Thyroid gland (tissue), 4 donors: ENCODE measurements at regions not wholly inside any gene's neighbourhood (a gene's known extent, or its start where the extent isn't known, plus 50 kb on each side); places are given as distances from the start of the nearest gene placed in this dataset.

Source experiments
- DNase-seq, 2 donors: peaks; one replicate each; pipeline ENCODE4 v3.0.0-alpha.2; 2019
- H3K27ac ChIP-seq, 3 donors: fragments of 200-600 bp; sonication (generic); 1 replicate in 2 of 3; 2 replicates in 1 of 3; pipeline ENCODE4 v1.5.1; 2016 to 2019; ENCODE audit warnings: mild to moderate bottlenecking in 1 of 3, moderate library complexity in 1 of 3
- H3K27me3 ChIP-seq: fragments of 200-600 bp; sonication (generic); one replicate; pipeline ENCODE4 v1.5.1; 2019
- H3K36me3 ChIP-seq, 2 donors: fragments of 200-600 bp; sonication (generic); one replicate each; pipeline ENCODE4 v1.5.1; 2016 to 2019
- H3K4me1 ChIP-seq, 2 donors: fragments of 200-600 bp; sonication (generic); one replicate each; pipeline ENCODE4 v1.5.1; 2017 to 2019
- H3K4me3 ChIP-seq, 3 donors: fragments of 200-600 bp; sonication (generic); replicated peaks in 1 of 3; 1 replicate in 2 of 3; 2 replicates in 1 of 3; pipeline ENCODE4 v1.5.1; 2016; ENCODE audit warnings: mild to moderate bottlenecking in 1 of 3
- H3K9me3 ChIP-seq: fragments of 200-600 bp; sonication (generic); one replicate; pipeline ENCODE4 v1.5.1; 2017
- CTCF ChIP-seq, 6 experiments: fragments of 200-600 bp in 3 of 6; fragments of 450-650 bp in 3 of 6; sonication (generic) in 3 of 6; IDR thresholded peaks; one replicate each; pipeline ENCODE4 v1.5.1; 2016 to 2019; ENCODE audit warnings: antibody characterized with exemption in 6 of 6, mild to moderate bottlenecking in 2 of 6, inconsistent platforms in 1 of 6, moderate library complexity in 1 of 6
- POLR2A ChIP-seq, 2 donors: fragments of 450-650 bp; IDR thresholded peaks; one replicate each; pipeline ENCODE4 v1.6.1; 2017; ENCODE audit warnings: antibody characterized with exemption in 2 of 2, mild to moderate bottlenecking in 2 of 2, moderate library complexity in 1 of 2
- WGBS, 2 donors: methylation state at CpG; one replicate each; pipeline ENCODE4 v1.1.5; 2017; 5-methylcytosine and 5-hydroxymethylcytosine counted together
- intact Hi-C: fragments of 100-400 bp; cut with DNase I; formaldehyde crosslinking; loops from one replicate; pipeline ENCODE4 v1.15.1; 2023

DNA sequence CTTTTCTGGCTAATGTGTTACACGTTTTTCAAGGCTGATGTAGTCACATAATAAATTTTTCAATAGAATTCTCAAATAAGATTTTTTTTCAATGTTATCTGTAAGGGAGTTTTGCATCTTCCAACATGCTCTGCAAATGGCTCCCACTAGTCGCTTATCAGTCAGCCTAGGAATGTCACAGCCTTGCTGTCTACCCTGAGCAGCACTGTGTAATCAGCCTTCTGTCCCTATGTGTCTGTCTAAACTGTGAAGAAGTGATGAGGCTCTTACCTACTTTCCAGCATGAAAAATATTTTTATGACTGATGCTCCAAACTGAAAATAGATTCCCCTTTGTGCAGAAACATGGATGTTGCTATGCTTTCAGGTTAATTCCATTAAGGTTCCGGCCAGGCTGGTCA is 75.1 kb upstream of the FAM216B start:
- Histone ChIP-seq H3K27me3 (no peaks in the 10 kb centered on the region), H3K36me3 (no peaks in the 10 kb centered on the region), H3K4me3 (no peak overlapping the region), H3K9me3 (no peaks in the 10 kb centered on the region), H3K27ac (no peak overlapping the region), H3K4me1 (peaks cover 0 to 9% of the 10 kb centered on the region in 2 donors)
- WGBS, 2 donors, result 71 to 86% methylated on average over 3 of the region's 3 CpGs
- DNase-seq, result no peak
- no peak for TF ChIP-seq CTCF (IDR thresholded peaks at IDR 0.05)
- no peak for TF ChIP-seq POLR2A (IDR thresholded peaks at IDR 0.05)
- intact Hi-C loops, result no loop called here

- intact Hi-C loops, result no loop called here
- 77 to 84% methylated on average over 4 of the region's 4 CpGs for WGBS, 2 donors
- no peak for DNase-seq
- Histone ChIP-seq H3K4me1 (peaks cover 0 to 9% of the 10 kb centered on the region in 2 donors), H3K27me3 (no peaks in the 10 kb centered on the region), H3K9me3 (no peaks in the 10 kb centered on the region), H3K4me3 (no peak overlapping the region), H3K27ac (no peak overlapping the region), H3K36me3 (no peaks in the 10 kb centered on the region)
- TF ChIP-seq POLR2A (IDR thresholded peaks at IDR 0.05) (no peak), CTCF (IDR thresholded peaks at IDR 0.05) (no peak)
These were observed 74.3 kb upstream of the FAM216B start for GRCh38 chr13:42707048-42707447.

DNA sequence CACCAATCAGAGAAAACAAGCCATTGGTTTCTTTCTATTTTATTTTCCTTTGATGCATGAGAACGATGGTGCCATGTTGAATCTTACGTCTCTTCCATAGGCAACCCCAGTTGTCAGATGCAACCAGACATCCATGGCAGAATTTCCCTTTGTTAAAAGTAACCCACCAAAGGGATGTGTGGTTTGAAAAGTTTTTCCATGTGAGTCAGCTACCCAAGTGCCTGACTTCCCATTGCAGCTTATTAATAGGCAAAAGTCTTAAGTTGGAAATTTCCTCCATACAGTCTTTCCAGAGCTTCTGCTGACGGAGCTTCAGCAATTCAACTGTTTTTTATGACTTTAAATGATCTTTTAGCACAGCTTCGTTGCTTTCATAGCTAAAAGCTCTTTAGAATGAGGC is 73.8 kb upstream of the FAM216B start:
- WGBS, 2 donors, result 81 to 82% methylated on average over 4 of the region's 4 CpGs
- intact Hi-C loops, result no loop called here
- DNase-seq, result no peak
- no peak overlapping the region for H3K4me3 ChIP-seq
- H3K27me3 ChIP-seq, result no peaks in the 10 kb centered on the region
- TF ChIP-seq POLR2A (IDR thresholded peaks at IDR 0.05) (no peak), CTCF (IDR thresholded peaks at IDR 0.05) (no peak)
- peaks cover 0 to 6% of the 10 kb centered on the region in 2 donors for H3K4me1 ChIP-seq
- H3K36me3 ChIP-seq, result no peaks in the 10 kb centered on the region
- H3K9me3 ChIP-seq, result no peaks in the 10 kb centered on the region
- H3K27ac ChIP-seq, result no peak overlapping the region

DNA sequence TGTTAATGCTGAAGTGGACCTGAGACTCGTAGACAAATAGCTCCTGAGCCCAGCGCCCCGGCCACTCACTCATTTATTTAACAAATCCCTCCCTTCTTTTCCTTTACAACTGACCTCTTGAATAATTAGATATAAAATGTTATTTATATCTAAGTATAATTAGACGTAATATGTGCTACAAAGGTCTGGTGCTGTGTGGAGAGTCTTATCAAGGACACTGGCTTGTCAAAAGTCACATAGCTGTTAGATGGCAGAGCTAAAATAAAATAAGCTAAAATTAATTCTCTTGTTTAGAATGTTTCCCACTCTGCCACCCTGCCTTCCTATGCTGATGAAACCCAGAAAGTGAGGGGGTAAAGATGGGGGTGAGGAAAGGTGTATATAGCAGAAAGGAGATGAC is 73.0 kb upstream of the FAM216B start:
- no peaks in the 10 kb centered on the region for H3K27me3 ChIP-seq
- intact Hi-C loops, result no loop called here
- H3K4me1 ChIP-seq, result no peaks in the 10 kb centered on the region
- H3K27ac ChIP-seq, result no peak overlapping the region
- H3K9me3 ChIP-seq, result no peaks in the 10 kb centered on the region
- H3K36me3 ChIP-seq, result no peaks in the 10 kb centered on the region
- no peak overlapping the region for H3K4me3 ChIP-seq
- no peak for DNase-seq
- no peak for TF ChIP-seq CTCF (IDR thresholded peaks at IDR 0.05)
- no peak for TF ChIP-seq POLR2A (IDR thresholded peaks at IDR 0.05)
- WGBS, 2 donors, result 90 to 93% methylated on average over 4 of the region's 4 CpGs

DNA sequence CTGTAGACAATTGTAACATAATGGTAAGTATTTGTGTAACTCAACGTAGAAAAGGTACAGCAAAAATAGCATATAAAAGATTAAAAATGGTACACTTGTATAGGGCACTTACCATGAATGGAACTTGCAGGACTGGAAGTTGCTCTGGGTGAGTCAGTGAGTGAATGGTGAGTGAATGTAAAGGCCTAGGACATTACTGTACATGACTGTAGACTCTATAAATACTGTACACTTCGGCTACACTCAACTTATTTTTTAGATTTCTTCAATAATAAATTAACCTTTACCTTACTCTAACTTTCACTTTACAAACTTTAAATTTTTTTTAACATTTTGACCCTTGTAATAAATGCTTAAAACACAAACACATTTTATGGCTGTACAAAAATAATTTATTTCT is 72.1 kb upstream of the FAM216B start:
- DNase-seq, result no peak
- H3K4me3 ChIP-seq, result no peak overlapping the region
- 96% methylated on average over 2 of the region's 2 CpGs for WGBS, 2 donors
- H3K4me1 ChIP-seq, result no peaks in the 10 kb centered on the region
- no peaks in the 10 kb centered on the region for H3K36me3 ChIP-seq
- intact Hi-C loops, result no loop called here
- no peak for TF ChIP-seq CTCF (IDR thresholded peaks at IDR 0.05)
- TF ChIP-seq POLR2A (IDR thresholded peaks at IDR 0.05), result no peak
- no peak overlapping the region for H3K27ac ChIP-seq
- H3K27me3 ChIP-seq, result no peaks in the 10 kb centered on the region
- no peaks in the 10 kb centered on the region for H3K9me3 ChIP-seq
